ENCODE measurements at regions not wholly inside any gene's neighbourhood (a gene's known extent, or its start where the extent isn't known, plus 50 kb on each side); places are given as distances from the start of the nearest gene placed in this dataset.

GRCh38 chr2:205895981-205896655 is 189.9 kb downstream of the INO80D start:
- no peak for TF ChIP-seq ZNF791 (tag by site-specific recombination; IDR thresholded peaks at IDR 0.05)
- no peak for TF ChIP-seq CTCF (tag by site-specific recombination; IDR thresholded peaks at IDR 0.05)
- no peak for TF ChIP-seq YY1 (tag by site-specific recombination; IDR thresholded peaks at IDR 0.05)
- no peak for TF ChIP-seq ZNF610 (tag by site-specific recombination; IDR thresholded peaks at IDR 0.05; ENCODE audit: borderline replicate concordance)
